ENCODE measurements at regions not wholly inside any gene's neighbourhood (a gene's known extent, or its start where the extent isn't known, plus 50 kb on each side); places are given as distances from the start of the nearest gene placed in this dataset.

DNA sequence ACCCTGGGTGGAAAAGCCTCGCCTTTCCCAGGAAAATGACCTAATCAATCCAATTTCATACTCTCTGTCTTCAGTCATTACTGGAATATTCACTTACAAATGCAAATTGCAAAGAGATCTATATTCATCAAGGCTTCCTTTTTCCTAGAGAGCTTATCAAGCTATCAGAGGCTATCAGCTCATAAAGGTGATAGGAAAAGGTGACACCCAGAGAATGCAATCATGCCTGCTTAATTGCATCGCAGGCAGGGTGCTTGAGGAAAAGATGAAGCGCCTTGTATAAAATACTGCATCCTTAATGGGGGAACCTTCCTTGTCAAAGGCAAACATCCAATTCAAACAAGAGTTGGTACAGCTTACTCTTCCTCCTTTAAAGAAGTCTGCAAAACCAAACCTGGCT lies 59.7 kb downstream of the SHANK2 start:
- TF ChIP-seq, protein P1, sequence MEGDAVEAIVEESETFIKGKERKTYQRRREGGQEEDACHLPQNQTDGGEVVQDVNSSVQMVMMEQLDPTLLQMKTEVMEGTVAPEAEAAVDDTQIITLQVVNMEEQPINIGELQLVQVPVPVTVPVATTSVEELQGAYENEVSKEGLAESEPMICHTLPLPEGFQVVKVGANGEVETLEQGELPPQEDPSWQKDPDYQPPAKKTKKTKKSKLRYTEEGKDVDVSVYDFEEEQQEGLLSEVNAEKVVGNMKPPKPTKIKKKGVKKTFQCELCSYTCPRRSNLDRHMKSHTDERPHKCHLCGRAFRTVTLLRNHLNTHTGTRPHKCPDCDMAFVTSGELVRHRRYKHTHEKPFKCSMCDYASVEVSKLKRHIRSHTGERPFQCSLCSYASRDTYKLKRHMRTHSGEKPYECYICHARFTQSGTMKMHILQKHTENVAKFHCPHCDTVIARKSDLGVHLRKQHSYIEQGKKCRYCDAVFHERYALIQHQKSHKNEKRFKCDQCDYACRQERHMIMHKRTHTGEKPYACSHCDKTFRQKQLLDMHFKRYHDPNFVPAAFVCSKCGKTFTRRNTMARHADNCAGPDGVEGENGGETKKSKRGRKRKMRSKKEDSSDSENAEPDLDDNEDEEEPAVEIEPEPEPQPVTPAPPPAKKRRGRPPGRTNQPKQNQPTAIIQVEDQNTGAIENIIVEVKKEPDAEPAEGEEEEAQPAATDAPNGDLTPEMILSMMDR (conservative IDR thresholded peaks at IDR 0.05) = no peak
- no peak overlapping the region for H3K4me3 Mint-ChIP-seq
- H3K36me3 Mint-ChIP-seq (ENCODE audit: low read depth) = no peaks in the 10 kb centered on the region
- H3K9me3 Mint-ChIP-seq = no peaks in the 10 kb centered on the region
- no peaks in the 10 kb centered on the region for H3K4me1 Mint-ChIP-seq
- no peak overlapping the region for H3K27ac Mint-ChIP-seq (ENCODE audit: unreplicated experiment)
- no peak for DNase-seq (ENCODE audit: low read depth, low spot score)
- no peaks in the 10 kb centered on the region for H3K27me3 Mint-ChIP-seq (ENCODE audit: low read depth)

- H3K9me3 Mint-ChIP-seq = no peaks in the 10 kb centered on the region
- H3K4me1 Mint-ChIP-seq = no peaks in the 10 kb centered on the region
- TF ChIP-seq, protein P1 (conservative IDR thresholded peaks at IDR 0.05) = no peak
- H3K27me3 Mint-ChIP-seq (ENCODE audit: low read depth) = no peaks in the 10 kb centered on the region
- no peaks in the 10 kb centered on the region for H3K36me3 Mint-ChIP-seq (ENCODE audit: low read depth)
- H3K4me3 Mint-ChIP-seq = no peak overlapping the region
- DNase-seq (ENCODE audit: low read depth, low spot score) = no peak
- H3K27ac Mint-ChIP-seq (ENCODE audit: unreplicated experiment) = peak overlapping the region; percentile 90
Observed at GRCh38 chr11:71191201-71191600, 61.2 kb downstream of the SHANK2 start.

DNA sequence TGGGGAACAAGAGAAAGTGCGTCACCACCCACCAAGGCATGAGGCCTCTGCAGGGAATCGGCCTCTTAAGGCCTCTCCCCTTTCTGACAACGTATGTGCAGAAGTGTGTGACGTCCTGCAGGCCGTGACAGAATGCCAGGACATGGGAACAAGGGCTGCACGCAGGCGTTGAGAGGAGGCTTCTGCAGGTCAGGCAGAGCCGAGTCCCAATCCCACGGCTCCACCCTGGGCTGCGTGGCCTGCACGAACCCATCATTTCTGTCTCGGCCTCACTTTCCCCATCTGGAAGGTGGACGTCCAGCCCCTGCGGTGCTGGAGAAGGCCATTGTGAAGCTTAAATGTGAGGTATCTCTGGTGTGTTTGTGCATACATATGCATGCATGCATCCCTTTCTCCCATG lies 61.8 kb downstream of the SHANK2 start:
- H3K9me3 Mint-ChIP-seq = no peaks in the 10 kb centered on the region
- H3K27ac Mint-ChIP-seq (ENCODE audit: unreplicated experiment) = no peak overlapping the region
- TF ChIP-seq, protein P1 (conservative IDR thresholded peaks at IDR 0.05) = no peak
- H3K36me3 Mint-ChIP-seq (ENCODE audit: low read depth) = no peaks in the 10 kb centered on the region
- no peak for DNase-seq (ENCODE audit: low read depth, low spot score)
- no peaks in the 10 kb centered on the region for H3K4me1 Mint-ChIP-seq
- no peaks in the 10 kb centered on the region for H3K27me3 Mint-ChIP-seq (ENCODE audit: low read depth)
- H3K4me3 Mint-ChIP-seq = no peak overlapping the region

DNA sequence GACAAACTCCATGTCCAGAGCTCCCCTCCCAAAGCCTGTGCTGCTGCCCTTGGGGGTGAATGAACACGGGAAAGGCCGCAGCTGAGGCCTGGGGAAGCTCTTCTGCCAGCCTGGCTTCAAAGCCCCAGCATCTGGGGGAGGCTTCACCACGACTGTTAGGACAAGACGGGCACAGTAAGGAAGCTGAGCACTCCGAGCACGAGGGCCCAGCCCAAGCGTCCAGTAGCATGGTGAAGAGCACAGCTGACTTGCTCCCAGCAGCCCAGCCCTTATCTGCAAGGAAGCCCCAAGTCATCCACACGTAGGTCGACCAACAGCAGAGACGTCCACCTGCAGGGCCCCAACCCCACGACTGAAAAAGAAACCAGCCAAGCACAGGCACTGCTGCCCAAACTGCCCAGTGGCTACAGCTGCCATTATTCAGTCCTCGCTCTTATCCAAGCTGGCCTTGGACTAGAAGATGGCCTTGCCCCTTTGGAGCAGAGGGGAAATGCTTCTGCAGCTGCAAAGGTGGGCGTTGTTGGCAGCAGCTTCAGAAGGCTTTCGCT lies 62.5 kb downstream of the SHANK2 start:
- Mint-ChIP-seq H3K4me3 (no peak overlapping the region), H3K4me1 (no peaks in the 10 kb centered on the region), H3K27ac (ENCODE audit: unreplicated experiment) (no peak overlapping the region), H3K9me3 (no peaks in the 10 kb centered on the region), H3K36me3 (ENCODE audit: low read depth) (no peaks in the 10 kb centered on the region), H3K27me3 (ENCODE audit: low read depth) (no peaks in the 10 kb centered on the region)
- no peak for DNase-seq (ENCODE audit: low read depth, low spot score)
- TF ChIP-seq, protein P1 (conservative IDR thresholded peaks at IDR 0.05) = no peak

DNA sequence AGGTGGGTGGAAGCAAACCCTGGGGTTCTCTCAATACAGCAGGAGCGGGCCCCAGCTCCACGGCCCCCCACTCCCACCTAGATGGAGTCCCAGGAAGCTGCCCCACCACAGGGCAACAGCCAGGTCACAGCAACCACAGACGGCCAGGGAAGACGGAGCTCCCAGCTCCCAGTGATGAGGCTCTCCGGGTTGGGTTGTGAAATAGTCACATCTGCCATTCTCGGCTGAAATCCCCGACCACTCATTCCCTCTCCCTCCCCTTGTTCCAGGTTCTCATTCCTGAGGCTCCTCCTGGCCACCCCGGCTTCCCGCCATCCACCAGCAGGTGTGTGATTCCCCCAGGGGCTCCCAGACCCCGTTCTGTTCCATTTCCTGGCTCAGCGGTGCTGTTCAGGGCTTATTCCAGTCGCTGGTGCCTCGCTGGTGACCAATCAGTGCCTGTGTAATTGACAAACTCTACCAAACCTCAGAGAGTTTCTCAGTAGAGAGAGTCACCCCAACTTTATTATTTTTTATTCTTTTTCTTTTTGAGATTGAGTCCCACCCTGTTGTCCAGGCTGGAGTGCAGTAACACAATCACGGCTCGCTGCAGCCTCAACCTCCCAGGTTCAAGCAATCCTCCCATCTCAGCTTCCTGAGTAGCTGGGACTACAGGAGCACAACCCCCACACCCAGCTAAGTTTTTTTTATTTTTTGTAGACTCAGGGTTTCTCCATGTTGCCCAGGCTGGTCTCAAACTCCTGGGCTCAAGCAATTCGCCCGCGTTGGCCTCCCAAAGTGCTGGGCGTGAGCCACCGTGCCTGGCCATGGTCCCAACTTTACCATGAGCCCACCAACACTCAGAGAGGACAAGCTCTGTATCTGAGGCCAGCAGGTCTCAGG lies 63.2 kb downstream of the SHANK2 start:
- H3K4me3 Mint-ChIP-seq = no peak overlapping the region
- no peaks in the 10 kb centered on the region for H3K27me3 Mint-ChIP-seq (ENCODE audit: low read depth)

More for the DNA sequence above, 63.2 kb downstream of the SHANK2 start:
- Mint-ChIP-seq H3K9me3 (no peaks in the 10 kb centered on the region), H3K27ac (ENCODE audit: unreplicated experiment) (no peak overlapping the region), H3K4me1 (no peaks in the 10 kb centered on the region), H3K36me3 (ENCODE audit: low read depth) (no peaks in the 10 kb centered on the region)
- TF ChIP-seq, protein P1 (conservative IDR thresholded peaks at IDR 0.05) = no peak
- DNase-seq (ENCODE audit: low read depth, low spot score) = no peak

Data from neural crest cell (in vitro differentiated cells).